HG02870 (cell line): ENCODE measurements at regions not wholly inside any gene's neighbourhood (a gene's known extent, or its start where the extent isn't known, plus 50 kb on each side); places are given as distances from the start of the nearest gene placed in this dataset.
"Not testable (repeated sequence)": the region's sequence is repeated elsewhere in the genome, so short reads cannot be mapped to it uniquely, and the experiment has no call there.

Experiments used
- ATAC-seq: cut with Tn5 transposase; IDR thresholded peaks from one replicate; pipeline ENCODE4 v1.9.1; 2021; ENCODE audit warnings: mild to moderate bottlenecking, moderate library complexity; ENCODE audit not compliant: unreplicated experiment

DNA sequence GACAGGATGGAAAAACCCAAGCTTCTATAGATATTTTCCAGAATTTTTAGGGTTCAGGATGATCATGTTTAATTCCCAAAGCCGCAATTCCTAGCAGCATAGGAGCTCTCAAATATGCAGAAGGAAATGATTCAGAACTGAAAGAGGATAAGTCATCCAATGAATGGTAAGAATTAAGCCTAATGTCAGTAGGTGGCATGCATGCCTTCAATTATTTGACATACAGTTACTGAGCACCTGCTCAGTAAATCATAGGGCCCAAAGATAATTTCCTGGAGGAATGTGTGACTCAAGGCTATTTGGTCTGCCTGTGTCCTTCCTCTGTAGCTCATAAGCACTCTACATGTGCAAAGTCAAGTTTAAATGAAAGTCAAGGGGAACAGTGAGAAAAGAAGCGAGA, 116.8 kb upstream of the SLC38A4 start:
- ATAC-seq: no peak

DNA sequence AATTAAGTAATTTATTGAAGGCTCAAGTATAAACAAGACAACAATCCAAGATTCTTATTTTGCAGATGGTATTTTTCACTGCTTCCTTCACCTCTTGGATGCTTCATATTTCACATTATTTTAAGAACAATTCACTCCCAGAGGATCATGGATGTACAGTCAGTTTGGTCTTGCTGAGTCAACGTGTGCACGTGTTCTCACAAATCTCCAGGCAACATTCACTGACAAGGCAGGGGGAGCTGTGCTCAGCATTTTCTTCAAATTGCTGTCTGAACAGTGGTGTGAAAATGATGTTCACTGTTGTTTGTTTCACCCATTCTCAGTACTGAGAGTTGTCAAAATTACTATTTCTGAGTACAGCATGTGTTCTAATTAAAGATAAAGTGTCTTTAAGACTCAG, 118.3 kb upstream of the SLC38A4 start:
- ATAC-seq: no peak

DNA sequence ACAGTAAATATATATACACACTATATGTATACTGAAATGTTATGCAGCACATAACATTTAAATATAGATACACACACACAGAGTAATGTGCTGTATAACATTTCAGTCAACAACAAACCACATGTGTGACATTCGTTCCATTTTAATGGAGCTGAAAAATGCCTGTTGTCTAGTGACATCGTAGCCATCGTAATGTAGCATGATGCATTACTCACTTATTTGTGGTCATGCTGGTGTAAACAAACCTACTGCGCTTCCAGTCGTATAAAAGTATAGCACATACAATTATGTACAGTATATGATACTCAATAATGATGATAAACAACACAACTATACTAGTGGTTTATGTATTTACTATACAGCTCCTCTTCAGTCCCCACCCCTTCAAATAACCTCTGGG, 119.0 kb upstream of the SLC38A4 start:
- ATAC-seq: no peak

DNA sequence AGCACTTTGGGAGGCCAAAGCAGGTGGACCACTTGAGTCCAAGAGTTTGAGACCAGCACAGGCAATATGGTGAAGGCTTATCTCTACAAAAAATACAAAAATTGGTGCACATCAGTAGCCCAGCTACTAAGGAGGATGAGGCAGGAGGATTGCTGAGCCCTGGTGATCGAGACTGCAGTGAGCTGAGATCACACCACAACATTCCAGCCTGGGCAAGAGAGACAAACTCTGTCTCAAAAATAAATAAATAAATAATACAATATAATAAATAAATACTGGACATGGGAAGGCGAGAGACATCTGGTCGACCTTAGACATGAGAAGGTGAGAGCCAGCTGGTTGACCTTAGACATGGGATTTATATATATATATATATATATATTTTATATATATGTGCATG, 119.8 kb upstream of the SLC38A4 start:
- ATAC-seq: no peak

DNA sequence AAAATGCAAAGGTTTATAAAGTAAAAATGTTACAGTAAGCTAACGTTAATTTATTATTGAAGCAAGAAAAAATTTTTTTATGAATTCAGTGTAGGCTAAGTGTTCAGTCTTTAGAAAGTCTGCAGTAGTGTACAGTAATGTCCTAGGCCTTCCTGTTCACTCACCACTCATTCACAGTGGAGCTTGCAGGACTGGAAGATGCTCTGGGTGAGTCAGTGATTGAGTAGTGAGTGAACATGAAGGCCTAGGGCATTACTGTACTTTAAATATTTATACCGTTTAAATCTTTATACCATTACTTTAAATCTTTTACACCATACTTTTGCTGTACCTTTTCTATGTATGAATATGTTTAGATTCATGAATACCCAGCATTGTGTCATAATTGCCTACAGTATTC, 120.3 kb upstream of the SLC38A4 start:
- no peak for ATAC-seq

DNA sequence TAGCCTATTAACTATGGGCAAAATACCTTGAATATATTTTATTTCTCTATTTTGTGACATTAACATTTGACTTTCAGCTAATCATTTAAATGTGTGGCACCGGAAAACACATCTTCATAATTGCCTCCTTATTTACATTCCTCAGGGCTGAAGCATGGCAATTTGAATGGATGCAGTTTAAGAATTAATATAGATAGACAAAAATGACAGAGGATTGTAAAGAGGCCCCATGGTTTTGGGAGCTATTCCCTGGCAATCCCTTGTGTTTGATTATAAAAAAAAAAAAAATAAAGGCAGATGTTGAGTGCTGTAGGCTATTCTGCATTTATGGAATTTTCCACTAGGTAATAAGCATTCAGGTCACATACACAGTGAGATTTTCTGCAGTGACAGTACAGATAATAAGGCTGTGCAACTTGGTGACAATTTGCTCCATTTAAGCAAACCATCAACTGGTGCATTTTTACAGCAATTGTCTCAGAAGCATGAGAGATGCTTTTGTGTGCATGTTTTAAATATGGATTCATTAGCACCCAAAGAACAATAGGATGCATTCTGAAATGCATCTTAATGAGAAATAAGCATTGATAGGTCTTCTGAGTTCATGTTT, 123.2 kb upstream of the SLC38A4 start:
- no peak for ATAC-seq

DNA sequence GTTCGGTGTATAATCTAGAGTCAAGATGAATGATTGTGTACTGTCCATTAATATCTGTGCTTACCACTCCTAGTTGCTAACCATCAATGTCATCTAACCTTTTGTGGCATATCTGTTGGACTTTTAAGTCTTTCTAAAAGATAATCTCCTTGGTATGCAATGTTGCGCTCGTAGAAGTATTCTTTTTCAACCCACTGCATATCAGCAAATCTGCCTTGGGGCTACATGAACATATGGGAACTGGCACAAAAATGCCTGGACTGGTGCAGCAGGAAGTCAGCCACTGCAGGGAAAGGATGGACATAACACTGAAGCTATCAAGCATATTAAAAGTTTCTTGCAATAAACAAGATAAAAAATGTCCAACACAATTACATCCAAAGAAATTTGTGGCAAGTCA, 124.3 kb upstream of the SLC38A4 start:
- no peak for ATAC-seq

DNA sequence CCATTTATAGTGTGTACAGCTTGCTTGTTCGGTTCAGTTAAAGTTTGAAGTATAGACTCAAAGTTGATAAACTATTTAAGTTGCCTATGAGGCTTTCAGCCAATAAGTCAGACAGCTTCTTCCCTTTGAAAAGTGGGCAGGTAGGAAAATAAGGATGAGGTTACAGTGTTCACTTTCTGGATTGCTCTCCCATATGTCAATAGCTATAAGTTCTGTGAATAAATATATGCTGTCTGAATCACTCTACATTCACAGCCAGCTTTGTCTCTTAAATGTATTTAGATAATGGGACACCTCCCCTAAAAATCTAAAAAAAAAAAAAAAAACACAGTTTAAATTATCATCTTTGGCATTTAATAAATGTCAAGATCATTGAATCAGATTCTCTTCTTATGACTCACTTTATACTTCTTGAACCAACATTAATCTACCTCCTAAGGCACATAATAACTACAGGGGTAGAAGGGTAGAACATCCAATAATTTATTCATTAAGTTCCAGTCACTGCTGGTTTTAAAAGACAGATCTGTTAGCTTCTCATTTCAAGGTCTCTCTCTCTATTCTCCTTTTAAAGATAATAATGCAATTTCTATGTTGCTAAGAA, 126.4 kb upstream of the PCED1B start:
- ATAC-seq: no peak

DNA sequence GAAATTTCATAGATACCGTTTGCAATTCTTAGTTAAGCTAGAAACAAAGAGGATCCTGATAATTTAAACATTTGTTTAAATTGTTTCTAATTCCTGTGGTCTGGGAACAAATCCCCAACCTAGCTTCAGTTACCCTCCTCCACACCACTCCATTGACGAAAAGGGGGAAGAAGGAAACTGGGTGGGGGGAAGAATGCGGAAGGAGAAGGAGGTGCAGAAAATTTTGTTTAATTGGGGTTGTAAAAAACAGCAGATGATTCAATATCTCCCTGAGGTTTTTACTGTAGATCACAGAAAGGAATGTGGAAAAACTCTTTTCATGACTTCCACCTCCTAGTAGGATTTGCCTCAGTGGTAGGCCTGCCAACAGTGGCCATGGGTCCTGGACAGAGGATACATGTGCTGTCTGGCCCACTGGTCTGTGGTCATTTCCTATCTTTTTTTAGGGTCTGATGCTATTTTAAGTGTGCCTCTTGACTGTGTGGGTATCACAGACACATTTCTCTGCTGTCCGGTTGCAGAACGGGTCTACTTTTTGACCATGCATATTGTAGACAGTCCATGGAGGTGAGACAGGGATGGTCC, 122.9 kb upstream of the PCED1B start:
- no peak for ATAC-seq

DNA sequence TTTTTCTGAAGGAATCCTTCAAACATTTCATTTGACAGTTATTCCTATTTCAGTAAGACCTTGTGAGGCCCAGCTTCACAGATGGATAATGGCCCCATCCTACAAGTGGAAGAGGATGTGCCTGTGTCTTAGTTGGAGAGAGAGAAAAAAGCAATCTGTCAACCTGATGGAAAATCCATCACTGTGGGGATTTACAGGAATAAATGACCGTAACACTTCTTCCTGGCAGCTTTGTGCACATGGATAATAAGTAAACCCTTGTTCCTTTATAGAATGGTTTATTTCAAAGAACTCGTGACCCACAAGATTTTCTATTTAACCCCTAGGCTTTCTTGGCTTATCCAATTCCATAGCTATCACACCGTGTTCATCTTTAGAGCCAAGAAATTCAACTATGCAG, 121.4 kb upstream of the PCED1B start:
- no peak for ATAC-seq

DNA sequence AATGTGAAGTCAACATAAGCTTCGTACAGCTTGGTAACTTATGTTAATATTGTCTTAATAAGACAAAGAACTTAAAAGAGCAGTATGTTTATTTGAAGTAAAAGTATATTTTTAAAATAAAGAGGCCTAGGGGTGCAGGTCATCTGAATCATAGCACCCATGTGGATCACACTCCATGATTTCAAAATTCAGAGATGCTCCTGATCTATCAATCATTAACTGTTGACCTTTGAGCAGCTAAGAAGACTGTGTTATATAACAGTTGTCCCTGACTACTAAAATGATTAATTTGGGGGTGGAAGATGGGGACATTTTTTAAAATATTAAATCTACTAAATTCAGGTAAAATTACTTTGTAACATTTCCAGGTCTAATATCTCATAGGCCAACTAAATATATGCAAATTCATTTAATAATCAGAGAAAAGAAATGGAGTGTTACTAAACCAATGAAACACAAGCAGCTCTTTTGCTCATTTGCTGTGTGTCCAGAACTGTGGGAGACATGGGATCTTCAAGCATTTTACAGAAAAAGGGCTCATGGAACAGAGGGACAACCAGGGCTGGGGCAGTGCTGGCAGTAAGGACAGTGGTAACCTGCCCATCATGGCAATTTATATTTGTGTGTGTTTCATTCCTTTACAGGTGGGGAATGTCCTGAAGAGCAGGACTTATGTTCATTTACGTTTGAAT, 120.7 kb upstream of the PCED1B start:
- ATAC-seq: no peak

DNA sequence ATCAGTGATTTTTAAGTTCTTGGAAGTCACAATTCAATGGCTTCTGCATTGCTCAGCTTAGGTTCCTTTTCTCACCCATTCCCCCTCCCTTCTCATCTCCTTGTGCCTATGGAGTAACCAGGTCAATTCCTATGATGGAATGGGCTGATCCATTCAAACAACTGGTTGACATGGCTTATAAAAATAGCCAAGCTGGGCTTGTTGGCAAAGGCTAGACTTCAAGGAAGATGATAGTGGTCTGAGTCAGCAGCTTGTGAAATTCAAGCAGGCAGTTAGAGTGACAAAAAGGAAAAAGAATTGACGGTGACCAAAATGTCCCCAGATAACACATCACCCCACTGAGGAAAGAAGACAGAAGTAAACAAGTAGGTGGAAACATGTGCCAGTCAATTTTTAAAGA, 119.9 kb upstream of the PCED1B start:
- ATAC-seq: no peak

DNA sequence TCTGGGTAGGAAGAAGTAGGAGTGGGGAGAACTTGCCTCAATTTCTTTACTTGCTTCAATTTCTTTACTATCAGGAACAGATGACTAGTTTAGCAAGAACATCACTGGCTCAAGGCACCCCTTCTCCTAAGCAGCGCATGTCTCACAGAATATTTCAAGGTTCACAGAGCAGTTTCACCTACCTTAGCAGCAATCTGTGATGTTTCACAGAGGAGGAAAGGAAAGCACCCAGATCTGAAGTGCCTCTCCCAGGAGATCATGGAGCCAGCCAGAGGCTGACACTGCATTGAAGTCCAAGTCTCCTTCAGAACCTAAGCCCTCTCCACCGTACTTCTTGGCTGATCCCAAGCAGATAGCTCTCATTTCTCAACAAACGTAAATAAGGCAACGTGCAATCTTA, 118.7 kb upstream of the PCED1B start:
- ATAC-seq: no peak

DNA sequence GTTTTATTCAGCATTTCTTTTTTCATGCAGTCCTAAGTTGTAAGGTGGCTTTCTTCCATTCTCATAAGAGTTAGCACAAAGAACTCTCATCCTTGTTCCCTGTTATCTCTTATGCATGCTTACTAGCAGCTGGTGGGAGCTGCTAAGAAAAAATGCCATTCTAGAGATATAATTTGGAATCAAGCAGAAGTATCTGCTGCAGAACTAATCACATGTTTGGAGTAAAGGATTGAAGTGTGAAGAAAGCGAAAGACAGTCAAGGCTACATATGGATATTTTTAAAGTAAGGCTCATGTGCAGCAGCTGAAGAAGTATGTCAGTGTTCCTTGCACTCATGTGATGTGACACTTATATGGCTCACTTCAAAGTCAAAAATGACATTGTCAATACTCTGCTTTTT, 116.2 kb upstream of the PCED1B start:
- no peak for ATAC-seq

DNA sequence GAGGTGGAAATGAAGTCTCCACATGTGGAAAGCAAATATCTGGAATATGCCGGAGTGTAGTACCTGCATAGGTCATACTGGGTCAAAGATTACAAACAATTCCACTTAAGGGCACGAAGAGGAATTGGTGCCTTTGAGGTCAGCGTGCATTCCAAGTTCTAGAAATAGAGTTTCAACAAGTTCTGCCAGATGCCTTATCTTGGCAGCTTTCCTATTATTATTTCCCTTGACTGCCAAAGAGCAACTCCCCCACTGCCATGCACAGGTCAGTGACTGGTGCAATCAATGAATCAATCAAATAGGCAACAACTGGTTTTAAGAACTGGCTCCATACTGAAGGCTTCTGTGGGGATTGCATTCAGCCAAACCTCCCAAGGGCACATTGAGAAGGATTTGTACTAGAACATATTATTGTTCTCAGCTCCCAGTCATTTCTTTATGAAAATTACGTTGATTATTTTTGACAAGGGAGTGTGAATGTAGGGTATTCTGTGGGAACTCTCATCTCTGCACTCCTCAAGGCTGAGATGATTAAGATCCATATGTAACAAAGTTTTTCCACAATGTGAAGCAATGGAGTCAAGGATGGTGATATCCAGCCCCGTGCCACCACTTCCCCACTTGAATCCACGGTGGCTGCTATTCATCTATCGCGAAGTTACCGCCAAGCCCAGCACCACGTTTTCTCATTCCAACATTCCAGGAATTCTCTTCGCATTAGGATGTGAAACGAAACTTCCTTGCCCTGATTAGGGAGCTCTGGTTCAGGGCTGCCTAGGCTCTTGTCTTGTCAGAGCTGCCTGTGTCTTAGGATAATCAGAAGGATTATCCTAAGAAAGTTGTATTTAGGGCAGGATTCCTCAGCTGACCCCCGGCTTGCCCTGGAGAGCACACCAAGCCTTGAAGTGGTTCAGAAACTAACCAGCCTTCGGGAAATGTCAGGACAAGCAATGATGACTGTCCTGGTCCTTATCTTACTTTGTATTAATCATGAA, 115.1 kb upstream of the PCED1B start:
- ATAC-seq: no peak

DNA sequence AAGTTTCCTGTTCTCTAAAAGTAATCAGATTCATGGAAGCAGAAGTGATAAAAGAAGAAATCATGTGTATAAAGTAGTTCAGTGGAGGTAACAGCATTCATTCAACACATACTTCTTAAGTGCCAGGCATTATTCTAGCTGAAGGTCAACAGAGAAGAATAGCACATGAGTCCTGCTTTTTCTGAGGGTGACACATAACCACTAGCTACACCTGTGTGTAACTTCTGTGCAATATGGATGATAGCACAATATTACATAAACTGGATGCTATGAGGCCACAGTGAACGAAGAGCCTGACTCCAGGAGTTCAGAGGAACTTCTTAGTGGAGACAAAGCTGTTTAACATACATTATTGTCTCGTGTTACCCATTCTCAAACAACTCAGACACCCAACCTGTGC, 114.3 kb upstream of the PCED1B start:
- no peak for ATAC-seq

DNA sequence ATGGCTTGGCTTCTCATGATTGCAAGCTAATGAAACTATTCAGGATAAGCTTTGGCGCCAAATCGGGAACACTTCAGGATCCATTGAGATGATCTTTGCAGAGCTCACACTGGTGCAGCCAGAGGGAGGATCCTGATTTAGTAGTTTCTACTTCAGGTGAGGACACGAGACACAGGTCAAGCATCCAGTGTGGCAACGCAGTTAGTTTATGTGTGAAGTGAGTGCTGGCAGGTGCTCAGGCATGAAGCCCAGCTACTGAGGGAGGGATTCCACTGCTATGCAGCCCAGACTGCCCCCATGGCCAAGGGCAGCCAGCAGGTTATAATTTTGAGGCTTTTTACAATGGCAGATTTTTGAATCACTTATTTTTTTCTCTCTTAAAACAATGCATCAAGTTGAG, 113.5 kb upstream of the PCED1B start:
- ATAC-seq: no peak

DNA sequence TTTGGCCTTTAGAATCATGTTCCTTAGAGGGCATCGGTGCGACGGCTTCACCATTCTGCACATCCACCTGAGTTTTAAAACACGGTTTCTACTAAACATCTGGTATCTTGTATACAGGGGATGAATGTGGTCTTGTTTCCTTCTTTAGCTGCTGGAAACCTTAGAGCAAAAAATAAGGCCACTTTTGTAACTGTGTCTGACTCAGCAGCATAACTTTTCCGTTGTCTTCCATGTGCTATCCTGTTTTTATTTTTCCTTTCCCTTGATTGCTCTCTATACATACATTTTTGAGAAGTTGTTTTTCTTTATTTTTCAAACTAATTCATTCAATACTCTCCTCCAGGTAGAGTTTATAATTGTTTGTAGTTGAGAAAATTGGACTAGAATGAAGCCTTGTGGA, 108.8 kb upstream of the PCED1B start:
- ATAC-seq: no peak

DNA sequence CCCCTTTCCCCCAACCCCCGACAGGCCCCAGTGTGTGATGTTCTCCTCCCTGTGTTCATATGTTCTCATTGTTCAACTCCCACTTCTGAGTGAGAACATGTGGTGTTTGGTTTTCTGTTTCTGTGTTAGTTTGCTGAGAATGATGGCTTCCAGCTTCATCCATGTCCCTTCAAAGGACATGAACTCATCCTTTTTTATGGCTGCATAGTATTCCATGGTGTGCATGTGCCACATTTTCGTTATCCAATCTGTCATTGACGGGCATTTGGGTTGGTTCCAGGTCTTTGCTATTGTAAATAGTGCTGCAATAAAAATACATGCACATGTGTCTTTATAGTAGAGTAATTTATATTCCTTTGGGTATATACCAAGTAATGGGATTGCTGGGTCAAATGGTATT, 105.5 kb upstream of the PCED1B start:
- ATAC-seq: not testable (repeated sequence)

DNA sequence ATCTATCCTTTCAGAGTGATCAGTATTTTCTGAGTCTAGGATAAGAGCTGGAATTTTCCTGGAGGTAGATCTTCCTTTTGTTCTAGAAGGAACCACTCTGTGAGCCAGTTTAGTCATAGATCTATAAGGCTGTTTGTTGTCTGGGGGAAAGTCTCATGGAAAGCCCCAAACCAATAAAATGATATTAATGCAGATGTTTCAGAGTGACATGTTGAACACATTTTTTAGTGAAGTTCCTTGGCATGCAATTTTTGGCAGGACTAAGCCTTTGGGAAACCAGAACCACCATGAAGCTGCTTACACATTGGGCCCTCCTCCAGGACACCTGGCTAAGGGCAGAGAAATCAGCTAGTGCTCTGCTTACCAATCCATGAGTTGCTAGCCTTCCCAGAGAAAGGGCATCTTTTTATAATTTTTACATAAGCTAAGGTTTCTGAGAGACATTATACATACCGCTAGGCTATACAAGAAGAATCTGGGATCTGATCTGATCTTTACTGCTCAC, 101.5 kb upstream of the PCED1B start:
- no peak for ATAC-seq

DNA sequence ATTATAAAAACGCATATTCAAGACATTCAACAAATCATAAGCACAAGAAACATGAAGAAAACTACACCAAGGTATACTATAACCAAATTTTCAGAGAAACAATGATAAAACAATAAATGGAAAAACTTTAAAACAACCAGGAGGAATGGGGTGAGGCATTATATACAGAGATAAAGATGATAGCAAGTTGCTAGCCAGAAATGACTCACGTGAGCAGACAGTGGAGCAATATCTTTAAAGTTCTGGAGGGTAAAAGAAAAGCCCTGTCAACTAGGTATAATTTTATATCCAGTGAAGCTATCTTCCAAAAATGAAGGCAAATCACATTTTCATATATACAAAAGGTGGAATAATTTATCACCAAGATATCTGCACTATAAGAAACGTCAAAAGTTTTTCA, 97.8 kb upstream of the PCED1B start:
- ATAC-seq: no peak
